SK-N-SH (cell line): ENCODE measurements at regions not wholly inside any gene's neighbourhood (a gene's known extent, or its start where the extent isn't known, plus 50 kb on each side); places are given as distances from the start of the nearest gene placed in this dataset.

Experiments used
- CTCF ChIA-PET: fragments of 300-600, 350-600 bp; formaldehyde crosslinking; extraction: SDS; loops from one replicate; lab custom pipeline; 2021; lab: Yijun Ruan, JAX
- POLR2A ChIA-PET: fragments of 350-600 bp; sonication (Branson Sonifier 250); formaldehyde crosslinking; extraction: SDS; loops from one replicate; lab custom pipeline; 2020; ENCODE audit warnings: antibody characterized with exemption, inconsistent platforms; lab: Yijun Ruan, JAX
- DNase-seq: peaks from one replicate; pipeline ENCODE4 v3.0.0; 2012
- H2AFZ ChIP-seq: fragments of 200-600 bp; sonication (generic); 2 replicates; pipeline ENCODE4 v1.8.1; 2016; ENCODE audit warnings: antibody characterized with exemption, mild to moderate bottlenecking, low read depth
- H3F3A ChIP-seq: fragments of 200-600 bp; sonication (generic); replicated peaks from 2 replicates; pipeline ENCODE3; 2016; ENCODE audit warnings: antibody characterized with exemption, mild to moderate bottlenecking; ENCODE audit not compliant: insufficient read depth
- H3K27ac ChIP-seq, 2 experiments: fragments of 200-500 bp in 1 of 2; fragments of 200-600 bp in 1 of 2; sonication (Bioruptor generic) in 1 of 2; sonication (generic), shearing (Covaris generic) in 1 of 2; 2 replicates each; pipeline versions ENCODE4 v1.5.1 to v1.6.1; 2014 to 2016; ENCODE audit warnings: low read depth in 2 of 2, inconsistent platforms in 1 of 2, low read length in 1 of 2, mild to moderate bottlenecking in 1 of 2, mixed read lengths in 1 of 2
- H3K27me3 ChIP-seq: fragments of 200-600 bp; sonication (generic), shearing (Covaris generic); 2 replicates; pipeline ENCODE4 v1.6.1; 2016; ENCODE audit warnings: mixed run types; ENCODE audit not compliant: insufficient read depth
- H3K36me3 ChIP-seq, 2 experiments: fragments of 200-500 bp in 1 of 2; fragments of 200-600 bp in 1 of 2; sonication (Bioruptor generic) in 1 of 2; sonication (generic) in 1 of 2; replicated peaks in 1 of 2; 2 replicates each; pipeline versions ENCODE3 to v1.5.1; 2014 to 2016; ENCODE audit warnings: low read length in 1 of 2, mild to moderate bottlenecking in 1 of 2; ENCODE audit not compliant: insufficient read depth in 2 of 2, control insufficient read depth in 1 of 2
- H3K4me1 ChIP-seq, 2 experiments: fragments of 200-500 bp in 1 of 2; fragments of 200-600 bp in 1 of 2; sonication (Bioruptor generic) in 1 of 2; sonication (generic), shearing (Covaris generic) in 1 of 2; 2 replicates each; pipeline versions ENCODE4 v1.5.1 to v1.6.1; 2014 to 2016; ENCODE audit warnings: low read depth in 1 of 2, low read length in 1 of 2, mixed run types in 1 of 2; ENCODE audit not compliant: insufficient read depth in 2 of 2, control insufficient read depth in 1 of 2
- H3K4me2 ChIP-seq: fragments of 200-600 bp; sonication (generic), shearing (Covaris generic); 2 replicates; pipeline ENCODE4 v1.6.1; 2017; ENCODE audit warnings: mixed run types
- H3K4me3 ChIP-seq, 2 experiments: fragments of 200-500 bp in 1 of 2; fragments of 200-600 bp in 1 of 2; sonication (Bioruptor generic) in 1 of 2; sonication (generic), shearing (Covaris generic) in 1 of 2; 2 replicates each; pipeline versions ENCODE4 v1.5.1 to v1.8.1; 2014 to 2016; ENCODE audit warnings: low read depth in 2 of 2, inconsistent platforms in 1 of 2, low read length in 1 of 2, mild to moderate bottlenecking in 1 of 2, mixed read lengths in 1 of 2, moderate library complexity in 1 of 2
- H3K79me2 ChIP-seq: fragments of 200-600 bp; sonication (generic); 2 replicates; pipeline ENCODE4 v1.8.1; 2017; ENCODE audit warnings: mild to moderate bottlenecking; ENCODE audit not compliant: insufficient read depth
- H3K9ac ChIP-seq: fragments of 200-600 bp; sonication (generic); 2 replicates; pipeline ENCODE4 v1.6.1; 2017; ENCODE audit warnings: mixed run types
- H3K9me2 ChIP-seq: fragments of 200-600 bp; sonication (generic); 2 replicates; pipeline ENCODE4 v1.6.1; 2017; ENCODE audit warnings: mixed run types
- H3K9me3 ChIP-seq: fragments of 200-600 bp; sonication (generic); 2 replicates; pipeline ENCODE4 v1.6.1; 2017; ENCODE audit warnings: mixed run types, mild to moderate bottlenecking, moderate library complexity
- H4K20me1 ChIP-seq: fragments of 200-600 bp; sonication (generic); 2 replicates; pipeline ENCODE4 v1.6.1; 2017; ENCODE audit warnings: mild to moderate bottlenecking, mixed run types; ENCODE audit not compliant: insufficient read depth
- ELF1 ChIP-seq: IDR thresholded peaks from 2 replicates; pipeline ENCODE4 v1.4.0; 2012
- GABPA ChIP-seq: IDR thresholded peaks from 2 replicates; pipeline ENCODE4 v1.4.0; 2012; ENCODE audit warnings: low read depth, mild to moderate bottlenecking
- MEF2A ChIP-seq: IDR thresholded peaks from 2 replicates; pipeline ENCODE4 v1.4.0; 2012; ENCODE audit warnings: low read depth, borderline replicate concordance
- MXI1 ChIP-seq: IDR thresholded peaks from 2 replicates; pipeline ENCODE4 v1.6.1; 2012; ENCODE audit warnings: mild to moderate bottlenecking, low read depth, low read length, improper control_type of control experiment
- SMC3 ChIP-seq: IDR thresholded peaks from 2 replicates; pipeline ENCODE4 v1.6.1; 2012; ENCODE audit warnings: low read depth, low read length, improper control_type of control experiment
- TCF12 ChIP-seq: IDR thresholded peaks from 2 replicates; pipeline ENCODE4 v1.4.0; 2012
- TEAD4 ChIP-seq: IDR thresholded peaks from 2 replicates; pipeline ENCODE4 v1.4.0; 2012; ENCODE audit warnings: mild to moderate bottlenecking, borderline replicate concordance; ENCODE audit not compliant: insufficient read depth
- WGBS: methylation state at CpG from one replicate; pipeline ENCODE4 v1.1.6; 2017; ENCODE audit warnings: low lambda C conversion rate; 5-methylcytosine and 5-hydroxymethylcytosine counted together
- TF ChIP-seq, protein P1 (sequence below): IDR thresholded peaks from 2 replicates; pipeline ENCODE4; 2012
- TF ChIP-seq, protein P2 (sequence below): IDR thresholded peaks from 2 replicates; pipeline ENCODE4 v1.4.0; 2012; ENCODE audit warnings: low read depth, borderline replicate concordance
- TF ChIP-seq, protein P3 (sequence below): IDR thresholded peaks from 2 replicates; pipeline ENCODE4 v1.6.1; 2012; ENCODE audit warnings: mild to moderate bottlenecking, low read depth, low read length, moderate library complexity

DNA sequence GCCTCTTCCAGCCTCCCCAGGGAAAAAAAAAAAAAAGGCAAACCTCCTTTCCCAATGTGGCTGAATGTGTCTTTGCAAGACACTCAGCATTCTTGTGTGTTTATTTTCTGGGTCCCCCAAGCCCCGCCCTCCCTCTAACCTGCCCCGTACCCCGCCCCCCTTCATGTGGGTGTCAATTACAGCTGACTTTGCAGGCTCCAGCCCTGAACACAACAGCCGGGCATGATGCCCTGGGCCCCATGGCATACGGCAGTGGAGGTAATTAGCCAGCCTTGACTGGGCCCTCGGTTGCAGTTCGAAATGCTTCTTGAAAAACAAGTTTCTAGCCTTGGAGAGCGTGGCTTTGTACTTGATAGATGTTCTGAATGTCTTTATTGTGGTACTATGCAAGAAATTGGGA lies 354.7 kb upstream of the RBFOX1 start:
- H3K36me3 ChIP-seq = no peaks in the 10 kb centered on the region
- H3K27ac ChIP-seq = no peak overlapping the region
- no peaks in the 10 kb centered on the region for H3F3A ChIP-seq
- ChIA-PET POLR2A (no interaction called here), CTCF (interaction anchor here (0.6 kb wide), 1 partner anchor 45 kb away, joined by 3 read pairs; no protein-coding TSS in a partner anchor)
- no peak overlapping the region for H3K4me2 ChIP-seq
- no peak for DNase-seq
- H3K4me1 ChIP-seq = no peaks in the 10 kb centered on the region
- H3K27me3 ChIP-seq = no peaks in the 10 kb centered on the region
- no peaks in the 10 kb centered on the region for H3K9me3 ChIP-seq
- 26% methylated on average over 8 of the region's 8 CpGs for WGBS
- no peaks in the 10 kb centered on the region for H3K9me2 ChIP-seq
- H2AFZ ChIP-seq = no peak overlapping the region
- no peak for TF ChIP-seq SMC3
- TF ChIP-seq, protein P1, sequence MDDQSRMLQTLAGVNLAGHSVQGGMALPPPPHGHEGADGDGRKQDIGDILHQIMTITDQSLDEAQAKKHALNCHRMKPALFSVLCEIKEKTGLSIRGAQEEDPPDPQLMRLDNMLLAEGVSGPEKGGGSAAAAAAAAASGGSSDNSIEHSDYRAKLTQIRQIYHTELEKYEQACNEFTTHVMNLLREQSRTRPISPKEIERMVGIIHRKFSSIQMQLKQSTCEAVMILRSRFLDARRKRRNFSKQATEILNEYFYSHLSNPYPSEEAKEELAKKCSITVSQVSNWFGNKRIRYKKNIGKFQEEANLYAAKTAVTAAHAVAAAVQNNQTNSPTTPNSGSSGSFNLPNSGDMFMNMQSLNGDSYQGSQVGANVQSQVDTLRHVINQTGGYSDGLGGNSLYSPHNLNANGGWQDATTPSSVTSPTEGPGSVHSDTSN = no peak
- no peak for TF ChIP-seq MXI1
- no peak for TF ChIP-seq TEAD4
- TF ChIP-seq, protein P2, sequence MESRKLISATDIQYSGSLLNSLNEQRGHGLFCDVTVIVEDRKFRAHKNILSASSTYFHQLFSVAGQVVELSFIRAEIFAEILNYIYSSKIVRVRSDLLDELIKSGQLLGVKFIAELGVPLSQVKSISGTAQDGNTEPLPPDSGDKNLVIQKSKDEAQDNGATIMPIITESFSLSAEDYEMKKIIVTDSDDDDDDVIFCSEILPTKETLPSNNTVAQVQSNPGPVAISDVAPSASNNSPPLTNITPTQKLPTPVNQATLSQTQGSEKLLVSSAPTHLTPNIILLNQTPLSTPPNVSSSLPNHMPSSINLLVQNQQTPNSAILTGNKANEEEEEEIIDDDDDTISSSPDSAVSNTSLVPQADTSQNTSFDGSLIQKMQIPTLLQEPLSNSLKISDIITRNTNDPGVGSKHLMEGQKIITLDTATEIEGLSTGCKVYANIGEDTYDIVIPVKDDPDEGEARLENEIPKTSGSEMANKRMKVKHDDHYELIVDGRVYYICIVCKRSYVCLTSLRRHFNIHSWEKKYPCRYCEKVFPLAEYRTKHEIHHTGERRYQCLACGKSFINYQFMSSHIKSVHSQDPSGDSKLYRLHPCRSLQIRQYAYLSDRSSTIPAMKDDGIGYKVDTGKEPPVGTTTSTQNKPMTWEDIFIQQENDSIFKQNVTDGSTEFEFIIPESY = no peak
- no peaks in the 10 kb centered on the region for H3K79me2 ChIP-seq
- no peak overlapping the region for H3K9ac ChIP-seq
- H3K4me3 ChIP-seq = no peak overlapping the region
- H4K20me1 ChIP-seq = no peaks in the 10 kb centered on the region

DNA sequence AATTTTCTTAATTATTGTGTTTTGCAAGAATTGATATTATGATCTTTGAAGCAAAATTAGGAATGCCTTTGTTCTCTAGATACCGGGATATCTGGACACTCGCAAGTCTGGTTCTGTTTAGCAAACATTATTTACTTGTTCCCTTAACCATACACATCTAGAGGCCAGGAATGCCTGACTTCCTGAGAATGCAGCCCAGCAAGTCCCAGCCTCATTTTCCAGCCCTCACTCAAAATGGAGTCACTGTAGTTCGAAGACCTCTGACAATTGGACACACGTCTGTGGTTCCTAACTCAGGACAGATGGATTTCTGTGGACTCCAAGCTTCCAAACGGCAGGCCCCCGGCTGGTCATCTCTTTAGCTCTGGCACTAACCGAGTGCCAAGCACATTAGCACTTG lies 355.4 kb upstream of the RBFOX1 start:
- Histone ChIP-seq H3K4me3 (no peak overlapping the region), H3K27ac (no peak overlapping the region), H3K4me2 (no peak overlapping the region), H4K20me1 (no peaks in the 10 kb centered on the region), H3K9ac (no peak overlapping the region), H3K79me2 (no peaks in the 10 kb centered on the region), H2AFZ (no peak overlapping the region), H3F3A (no peaks in the 10 kb centered on the region), H3K36me3 (no peaks in the 10 kb centered on the region), H3K27me3 (no peaks in the 10 kb centered on the region), H3K4me1 (no peaks in the 10 kb centered on the region), H3K9me3 (no peaks in the 10 kb centered on the region), H3K9me2 (no peaks in the 10 kb centered on the region)
- no peak for DNase-seq
- ChIA-PET CTCF (interaction anchor here (0.6 kb wide), 1 partner anchor 46 kb away, joined by 3 read pairs; no protein-coding TSS in a partner anchor), POLR2A (no interaction called here)
- WGBS = 31% methylated on average over 7 of the region's 7 CpGs
- TF ChIP-seq TCF12 = no peak
- TF ChIP-seq GABPA = no peak
- no peak for TF ChIP-seq MEF2A
- TF ChIP-seq ELF1 = no peak
- TF ChIP-seq, protein P3, sequence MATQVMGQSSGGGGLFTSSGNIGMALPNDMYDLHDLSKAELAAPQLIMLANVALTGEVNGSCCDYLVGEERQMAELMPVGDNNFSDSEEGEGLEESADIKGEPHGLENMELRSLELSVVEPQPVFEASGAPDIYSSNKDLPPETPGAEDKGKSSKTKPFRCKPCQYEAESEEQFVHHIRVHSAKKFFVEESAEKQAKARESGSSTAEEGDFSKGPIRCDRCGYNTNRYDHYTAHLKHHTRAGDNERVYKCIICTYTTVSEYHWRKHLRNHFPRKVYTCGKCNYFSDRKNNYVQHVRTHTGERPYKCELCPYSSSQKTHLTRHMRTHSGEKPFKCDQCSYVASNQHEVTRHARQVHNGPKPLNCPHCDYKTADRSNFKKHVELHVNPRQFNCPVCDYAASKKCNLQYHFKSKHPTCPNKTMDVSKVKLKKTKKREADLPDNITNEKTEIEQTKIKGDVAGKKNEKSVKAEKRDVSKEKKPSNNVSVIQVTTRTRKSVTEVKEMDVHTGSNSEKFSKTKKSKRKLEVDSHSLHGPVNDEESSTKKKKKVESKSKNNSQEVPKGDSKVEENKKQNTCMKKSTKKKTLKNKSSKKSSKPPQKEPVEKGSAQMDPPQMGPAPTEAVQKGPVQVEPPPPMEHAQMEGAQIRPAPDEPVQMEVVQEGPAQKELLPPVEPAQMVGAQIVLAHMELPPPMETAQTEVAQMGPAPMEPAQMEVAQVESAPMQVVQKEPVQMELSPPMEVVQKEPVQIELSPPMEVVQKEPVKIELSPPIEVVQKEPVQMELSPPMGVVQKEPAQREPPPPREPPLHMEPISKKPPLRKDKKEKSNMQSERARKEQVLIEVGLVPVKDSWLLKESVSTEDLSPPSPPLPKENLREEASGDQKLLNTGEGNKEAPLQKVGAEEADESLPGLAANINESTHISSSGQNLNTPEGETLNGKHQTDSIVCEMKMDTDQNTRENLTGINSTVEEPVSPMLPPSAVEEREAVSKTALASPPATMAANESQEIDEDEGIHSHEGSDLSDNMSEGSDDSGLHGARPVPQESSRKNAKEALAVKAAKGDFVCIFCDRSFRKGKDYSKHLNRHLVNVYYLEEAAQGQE = no peak
